Body of pancreas (tissue), 4 donors: ENCODE measurements at regions not wholly inside any gene's neighbourhood (a gene's known extent, or its start where the extent isn't known, plus 50 kb on each side); places are given as distances from the start of the nearest gene placed in this dataset.
"Not testable (repeated sequence)": the region's sequence is repeated elsewhere in the genome, so short reads cannot be mapped to it uniquely, and the experiment has no call there.

Source experiments
- ATAC-seq: fragments of 150-250 bp; one replicate; pipeline ENCODE4 v1.9.1; 2016
- DNase-seq, 4 donors: peaks; one replicate each; pipeline ENCODE4 v3.0.0-alpha.2; 2019
- H3K27ac ChIP-seq, 4 donors: fragments of 200-600 bp; sonication (generic); 1 replicate in 3 of 4; 2 replicates in 1 of 4; pipeline versions ENCODE4 v1.5.1 to v1.6.1; 2016 to 2019; ENCODE audit warnings: mild to moderate bottlenecking in 1 of 4, mixed read lengths in 1 of 4, moderate library complexity in 1 of 4
- H3K27me3 ChIP-seq, 2 donors: fragments of 200-600 bp; sonication (generic); one replicate each; pipeline ENCODE4 v1.6.0; 2016; ENCODE audit warnings: mild to moderate bottlenecking in 1 of 2
- H3K36me3 ChIP-seq, 2 donors: fragments of 200-600 bp; sonication (generic); replicated peaks in 1 of 2; 2 replicates each; pipeline ENCODE4 v1.5.1; 2016; ENCODE audit warnings: low read depth in 2 of 2; ENCODE audit not compliant: insufficient read depth in 1 of 2
- H3K4me1 ChIP-seq: fragments of 200-600 bp; sonication (generic); one replicate; pipeline ENCODE4 v1.6.0; 2016
- H3K4me3 ChIP-seq, 2 donors: fragments of 200-600 bp; sonication (generic); 1 replicate in 1 of 2; 2 replicates in 1 of 2; pipeline ENCODE4 v1.5.1; 2016 to 2019
- H3K9me3 ChIP-seq, 3 donors: fragments of 200-600 bp; sonication (generic); 1 replicate in 2 of 3; 2 replicates in 1 of 3; pipeline ENCODE4 v1.5.1; 2016
- POLR2A ChIP-seq, 3 donors: fragments of 450-650 bp; IDR thresholded peaks; one replicate each; pipeline ENCODE4 v1.6.1; 2016; ENCODE audit warnings: antibody characterized with exemption in 3 of 3, mild to moderate bottlenecking in 2 of 3
- WGBS, 2 donors: methylation state at CpG; one replicate each; pipeline ENCODE4 v1.1.5; 2017; 5-methylcytosine and 5-hydroxymethylcytosine counted together
- intact Hi-C: fragments of 100-400 bp; cut with DNase I; formaldehyde crosslinking; loops from one replicate; pipeline ENCODE4 v1.15.1; 2023
- TF ChIP-seq, protein P1 (sequence below), 7 experiments: fragments of 450-650 bp in 4 of 7; fragments of 200-600 bp in 3 of 7; sonication (generic) in 3 of 7; IDR thresholded peaks; one replicate each; pipeline ENCODE4 v1.5.1; 2016 to 2019; ENCODE audit warnings: antibody characterized with exemption in 7 of 7

DNA sequence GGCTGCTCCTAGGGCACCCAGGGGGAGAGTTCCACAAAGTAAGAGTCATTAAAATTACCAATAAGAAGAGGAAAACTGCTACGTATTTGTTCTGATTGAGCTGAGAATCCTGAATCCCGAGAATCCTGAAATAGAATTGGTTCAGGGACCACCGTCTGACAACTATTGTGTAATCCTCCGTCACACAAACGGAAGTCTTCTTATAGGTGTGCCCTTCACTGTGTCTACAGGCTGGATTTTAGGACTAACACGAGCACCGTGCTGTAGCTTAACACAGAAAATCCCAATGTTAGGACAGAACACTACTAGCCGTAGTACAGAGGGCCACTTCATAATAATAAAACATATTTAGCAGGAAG, 50.6 kb upstream of the RNF182 start:
- no peaks in the 10 kb centered on the region for H3K9me3 ChIP-seq
- peak overlapping the region; percentile 12 to 82 (median 70) for H3K27ac ChIP-seq
- WGBS, 2 donors, result 69 to 71% methylated on average over 8 of the region's 8 CpGs
- DNase-seq, result no peak
- ATAC-seq, result no peak
- no peaks in the 10 kb centered on the region for H3K36me3 ChIP-seq
- H3K4me3 ChIP-seq, result no peak overlapping the region
- H3K4me1 ChIP-seq, result peaks cover 17% of the 10 kb centered on the region
- intact Hi-C loops, result no loop called here
- no peak for TF ChIP-seq POLR2A (IDR thresholded peaks at IDR 0.05)
- no peaks in the 10 kb centered on the region for H3K27me3 ChIP-seq

DNA sequence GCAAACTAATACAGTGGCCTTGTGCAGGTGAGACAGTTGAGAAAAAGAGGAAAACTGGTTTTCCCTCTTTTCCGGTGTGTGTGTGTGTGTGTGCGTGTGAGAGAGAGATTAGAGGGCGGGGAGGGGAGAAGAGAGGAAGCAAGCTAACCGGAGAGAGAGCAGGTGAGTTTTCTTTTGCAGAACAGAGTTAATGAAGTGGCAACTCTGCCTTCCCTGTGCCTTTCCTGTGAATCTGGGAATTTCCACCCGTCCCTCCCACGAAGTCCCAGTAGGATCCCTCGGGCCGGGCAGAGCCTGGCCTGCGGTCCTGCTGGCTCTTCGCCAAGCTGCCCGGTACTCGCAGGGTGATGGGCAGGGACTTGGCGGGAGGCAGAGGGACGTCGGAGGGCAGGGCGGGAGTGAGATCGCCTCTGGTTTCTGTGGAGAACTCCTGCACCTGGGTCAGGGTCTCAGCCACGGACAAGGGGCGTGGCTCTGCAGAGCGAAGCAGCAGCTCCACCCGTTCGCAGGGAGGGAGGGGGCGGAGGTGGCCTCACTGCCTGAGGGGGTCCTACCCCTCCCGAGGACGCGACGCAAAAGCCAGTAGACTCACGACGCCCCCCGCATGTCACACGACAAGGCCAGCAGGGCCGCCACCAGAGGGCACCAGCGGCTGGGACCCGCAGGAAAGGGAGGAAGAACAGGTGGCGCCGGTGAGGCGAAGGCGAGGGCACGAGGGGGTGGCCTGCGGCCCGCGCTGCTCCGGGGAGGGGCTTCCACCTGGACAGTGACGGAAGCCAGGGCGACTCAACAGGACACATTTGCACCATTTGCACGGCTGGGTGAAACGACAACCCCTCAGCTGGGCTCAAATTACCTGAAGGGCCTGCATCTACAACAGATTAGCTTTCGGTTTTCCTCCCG, 51.2 kb upstream of the RNF182 start:
- ATAC-seq (peak; percentile 85), DNase-seq (peak; percentile 73 to 82 (median 80))
- Histone ChIP-seq H3K27ac (peak overlapping the region; percentile 12 to 82 (median 70)), H3K4me3 (peak overlapping the region; percentile 2 to 21), H3K36me3 (no peaks in the 10 kb centered on the region), H3K9me3 (no peaks in the 10 kb centered on the region), H3K4me1 (peaks cover 17% of the 10 kb centered on the region), H3K27me3 (no peaks in the 10 kb centered on the region)
- peak in 2 of 3 donors; percentile 22 to 31 for TF ChIP-seq POLR2A (IDR thresholded peaks at IDR 0.05)
- TF ChIP-seq, protein P1, sequence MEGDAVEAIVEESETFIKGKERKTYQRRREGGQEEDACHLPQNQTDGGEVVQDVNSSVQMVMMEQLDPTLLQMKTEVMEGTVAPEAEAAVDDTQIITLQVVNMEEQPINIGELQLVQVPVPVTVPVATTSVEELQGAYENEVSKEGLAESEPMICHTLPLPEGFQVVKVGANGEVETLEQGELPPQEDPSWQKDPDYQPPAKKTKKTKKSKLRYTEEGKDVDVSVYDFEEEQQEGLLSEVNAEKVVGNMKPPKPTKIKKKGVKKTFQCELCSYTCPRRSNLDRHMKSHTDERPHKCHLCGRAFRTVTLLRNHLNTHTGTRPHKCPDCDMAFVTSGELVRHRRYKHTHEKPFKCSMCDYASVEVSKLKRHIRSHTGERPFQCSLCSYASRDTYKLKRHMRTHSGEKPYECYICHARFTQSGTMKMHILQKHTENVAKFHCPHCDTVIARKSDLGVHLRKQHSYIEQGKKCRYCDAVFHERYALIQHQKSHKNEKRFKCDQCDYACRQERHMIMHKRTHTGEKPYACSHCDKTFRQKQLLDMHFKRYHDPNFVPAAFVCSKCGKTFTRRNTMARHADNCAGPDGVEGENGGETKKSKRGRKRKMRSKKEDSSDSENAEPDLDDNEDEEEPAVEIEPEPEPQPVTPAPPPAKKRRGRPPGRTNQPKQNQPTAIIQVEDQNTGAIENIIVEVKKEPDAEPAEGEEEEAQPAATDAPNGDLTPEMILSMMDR (IDR thresholded peaks at IDR 0.05), result peak; percentile 47 to 81 (median 70)
- intact Hi-C loops, result no loop called here
- WGBS, 2 donors, result 2 to 6% methylated on average over 14 to 48 of the region's 49 CpGs

DNA sequence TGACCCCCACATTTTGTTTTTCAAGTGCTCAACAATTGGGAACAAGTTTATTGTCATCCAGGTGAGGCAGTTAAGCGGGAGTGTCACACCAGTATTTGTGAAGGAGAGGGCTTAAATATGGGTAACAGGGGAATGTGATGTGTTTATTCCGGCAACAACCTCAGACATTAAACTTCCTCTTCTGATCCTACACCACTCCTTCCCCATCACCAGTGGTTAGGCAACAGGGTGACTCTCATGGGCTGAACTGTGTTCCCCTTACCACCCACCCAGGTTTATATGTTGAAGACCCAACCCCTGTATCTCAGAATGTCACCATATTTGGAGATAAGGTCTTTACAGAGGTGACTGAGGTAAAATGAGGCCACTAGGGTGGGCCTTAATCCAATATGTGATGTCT, 52.1 kb upstream of the RNF182 start:
- intact Hi-C loops, result no loop called here
- Histone ChIP-seq H3K27me3 (no peaks in the 10 kb centered on the region), H3K4me1 (peaks cover 17% of the 10 kb centered on the region), H3K27ac (peak overlapping the region in 3 of 4 donors; percentile 60 to 82 (median 80)), H3K9me3 (no peaks in the 10 kb centered on the region), H3K4me3 (no peak overlapping the region), H3K36me3 (no peaks in the 10 kb centered on the region)
- 76 to 85% methylated on average over 2 of the region's 2 CpGs for WGBS, 2 donors
- DNase-seq, result peak in 1 of 4 donors; percentile 20
- ATAC-seq, result no peak
- no peak for TF ChIP-seq POLR2A (IDR thresholded peaks at IDR 0.05)
- TF ChIP-seq, protein P1 (IDR thresholded peaks at IDR 0.05), result no peak

DNA sequence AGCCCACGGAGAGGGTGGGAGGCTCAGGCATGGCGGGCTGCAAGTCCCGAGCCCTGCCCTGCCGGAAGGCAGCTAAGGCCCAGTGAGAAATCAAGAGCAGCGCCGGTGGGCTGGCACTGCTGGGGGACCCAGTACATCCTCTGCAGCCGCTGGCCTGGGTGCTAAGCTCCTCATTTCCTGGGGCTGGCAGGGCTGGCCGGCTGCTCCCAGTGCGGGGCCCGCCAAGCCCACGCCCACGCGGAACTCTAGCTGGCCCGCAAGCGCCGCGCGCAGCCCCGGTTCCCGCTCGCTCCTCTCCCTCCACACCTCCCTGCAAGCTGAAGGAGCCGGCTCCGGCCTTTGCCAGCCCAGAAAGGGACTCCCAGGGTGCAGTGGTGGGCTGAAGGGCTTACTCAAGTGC, 52.7 kb upstream of the RNF182 start:
- H3K27me3 ChIP-seq, intact Hi-C loops, DNase-seq, H3K4me3 ChIP-seq, H3K27ac ChIP-seq, H3K36me3 ChIP-seq, H3K9me3 ChIP-seq, ATAC-seq: not testable (repeated sequence)
- 93 to 99% methylated on average over 14 to 21 of the region's 23 CpGs for WGBS, 2 donors
- peaks cover 17% of the 10 kb centered on the region for H3K4me1 ChIP-seq

DNA sequence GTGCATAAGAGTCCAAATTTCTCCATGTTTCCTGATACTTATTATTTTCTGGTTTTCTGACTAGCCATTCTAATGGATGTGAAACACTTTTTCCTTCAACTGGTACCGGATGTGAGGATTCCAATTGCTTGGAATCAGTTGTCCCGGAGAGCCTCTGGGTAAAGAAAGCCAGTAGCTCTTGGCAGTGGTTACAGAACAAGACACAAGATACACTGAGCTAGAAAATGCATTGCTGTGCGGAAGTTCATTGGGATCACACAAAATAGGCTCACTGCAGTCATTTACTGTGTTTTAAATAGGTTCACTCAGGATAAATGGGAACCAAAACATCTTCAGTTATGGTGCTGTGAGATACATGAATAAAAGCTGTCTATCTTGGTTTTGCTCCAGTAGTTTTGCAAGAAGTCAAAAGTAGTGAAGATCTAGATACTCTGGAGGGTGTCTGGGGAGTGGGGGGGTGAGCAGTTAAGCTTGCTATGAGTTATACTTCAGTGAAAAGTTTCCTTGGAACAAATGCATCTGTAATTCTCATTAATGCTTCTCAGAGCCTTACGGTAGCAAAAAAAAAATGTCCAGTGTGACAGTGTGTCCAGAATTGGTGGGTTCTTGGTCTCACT, 54.4 kb upstream of the RNF182 start:
- H3K9me3 ChIP-seq, result no peaks in the 10 kb centered on the region
- H3K27ac ChIP-seq, result no peak overlapping the region
- H3K4me1 ChIP-seq, result peaks cover 17% of the 10 kb centered on the region
- H3K4me3 ChIP-seq, result no peak overlapping the region
- DNase-seq, result no peak
- 75 to 77% methylated on average over 4 of the region's 4 CpGs for whole genome bisulfite sequencing, 2 donors
- H3K36me3 ChIP-seq, result no peaks in the 10 kb centered on the region
- no peak for TF ChIP-seq POLR2A (IDR thresholded peaks at IDR 0.05)
- TF ChIP-seq, protein P1 (IDR thresholded peaks at IDR 0.05), result no peak
- no peak for ATAC-seq
- no peaks in the 10 kb centered on the region for H3K27me3 ChIP-seq
- intact Hi-C loops, result no loop called here
